LNCAP (cell line): ENCODE measurements at regions not wholly inside any gene's neighbourhood (a gene's known extent, or its start where the extent isn't known, plus 50 kb on each side); places are given as distances from the start of the nearest gene placed in this dataset.

Experiments
- CTCF ChIP-seq: fragments of 450-650 bp; IDR thresholded peaks from 2 replicates; pipeline ENCODE4 v1.5.1; 2017; ENCODE audit warnings: mild to moderate bottlenecking

- no peak for TF ChIP-seq CTCF
These were observed 237.8 kb upstream of the THSD7B start for GRCh38 chr2:136527560-136527959.

- no peak for TF ChIP-seq CTCF
These were observed 242.6 kb upstream of the THSD7B start for GRCh38 chr2:136522724-136523123.

GRCh38 chr2:136517716-136518115 is 247.6 kb upstream of the THSD7B start:
- no peak for TF ChIP-seq CTCF

GRCh38 chr2:136510244-136510643 is 255.1 kb upstream of the THSD7B start:
- no peak for TF ChIP-seq CTCF

- no peak for TF ChIP-seq CTCF
These were observed 259.9 kb upstream of the THSD7B start for GRCh38 chr2:136505462-136505861.

GRCh38 chr2:136502660-136503059 is 262.7 kb upstream of the THSD7B start:
- TF ChIP-seq CTCF, result no peak

GRCh38 chr2:136497709-136498108 is 267.6 kb upstream of the THSD7B start:
- TF ChIP-seq CTCF, result no peak

GRCh38 chr2:136496966-136497365 is 268.4 kb upstream of the THSD7B start:
- TF ChIP-seq CTCF, result no peak
